SK-N-SH treated with all-trans-retinoic acid at 6 μM for 48 hours (cell line): ENCODE measurements at regions not wholly inside any gene's neighbourhood (a gene's known extent, or its start where the extent isn't known, plus 50 kb on each side); places are given as distances from the start of the nearest gene placed in this dataset.

Source experiments
- ATAC-seq: fragments of 200-7000 bp; cut with Tn5 transposase; 3 replicates; pipeline ENCODE4 v1.9.1; 2020; ENCODE audit warnings: mild to moderate bottlenecking, moderate library complexity
- ARNTL ChIP-seq: fragments of 450-650 bp; formaldehyde crosslinking; IDR thresholded peaks from 2 replicates; pipeline ENCODE4 v1.5.0; 2020; ENCODE audit warnings: low read depth, mild to moderate bottlenecking, moderate library complexity, borderline replicate concordance
- CSDC2 ChIP-seq: fragments of 250-450 bp; sonication (Bioruptor Pico); IDR thresholded peaks from 2 replicates; pipeline ENCODE4 v1.5.0; 2020; ENCODE audit warnings: mild to moderate bottlenecking, moderate library complexity
- GLIS3 ChIP-seq: fragments of 250-450 bp; sonication (Bioruptor Pico); IDR thresholded peaks from 2 replicates; pipeline ENCODE4 v1.5.0; 2020; ENCODE audit warnings: mild to moderate bottlenecking, moderate library complexity
- OSR1 ChIP-seq: fragments of 250-450 bp; sonication (Bioruptor Pico); IDR thresholded peaks from 2 replicates; pipeline ENCODE4 v1.8.0; 2022; ENCODE audit warnings: moderate library complexity, mild to moderate bottlenecking, inconsistent platforms
- PATZ1 ChIP-seq: fragments of 250-450 bp; sonication (Bioruptor Pico); IDR thresholded peaks from 2 replicates; pipeline ENCODE4 v1.8.0; 2020; ENCODE audit warnings: mild to moderate bottlenecking, moderate library complexity, borderline replicate concordance
- POU6F1 ChIP-seq: fragments of 250-450 bp; sonication (Bioruptor Pico); IDR thresholded peaks from 2 replicates; pipeline ENCODE4 v1.8.0; 2021; ENCODE audit warnings: low read depth, mild to moderate bottlenecking, moderate library complexity, borderline replicate concordance
- PPARA ChIP-seq: fragments of 250-450 bp; sonication (Bioruptor Pico); IDR thresholded peaks from 2 replicates; pipeline ENCODE4 v1.5.0; 2020; ENCODE audit warnings: mild to moderate bottlenecking, borderline replicate concordance
- RARB ChIP-seq: fragments of 250-450 bp; sonication (Bioruptor Pico); IDR thresholded peaks from 2 replicates; pipeline ENCODE4 v1.8.0; 2021; ENCODE audit warnings: mild to moderate bottlenecking, moderate library complexity
- SNAI2 ChIP-seq: fragments of 250-450 bp; sonication (Bioruptor Pico); IDR thresholded peaks from 2 replicates; pipeline ENCODE4 v1.5.0; 2020; ENCODE audit warnings: mild to moderate bottlenecking, moderate library complexity
- TCF4 ChIP-seq: fragments of 250-450 bp; sonication (Bioruptor Pico); IDR thresholded peaks from 2 replicates; pipeline ENCODE4 v1.8.0; 2021; ENCODE audit warnings: mild to moderate bottlenecking, moderate library complexity, borderline replicate concordance
- TOX ChIP-seq: fragments of 250-450 bp; sonication (Bioruptor Pico); IDR thresholded peaks from 2 replicates; pipeline ENCODE4 v1.8.0; 2021; ENCODE audit warnings: mild to moderate bottlenecking, moderate library complexity, borderline replicate concordance
- ZC3H10 ChIP-seq: fragments of 250-450 bp; sonication (Bioruptor Pico); IDR thresholded peaks from 2 replicates; pipeline ENCODE4 v1.5.1; 2021; ENCODE audit warnings: mild to moderate bottlenecking, moderate library complexity
- ZFP3 ChIP-seq: fragments of 250-450 bp; sonication (Bioruptor Pico); IDR thresholded peaks from 2 replicates; pipeline ENCODE4 v1.5.0; 2020; ENCODE audit warnings: mild to moderate bottlenecking, moderate library complexity
- ZFP30 ChIP-seq: fragments of 450-650 bp; formaldehyde crosslinking; IDR thresholded peaks from 2 replicates; pipeline ENCODE4 v1.5.0; 2022; ENCODE audit warnings: mild to moderate bottlenecking, moderate library complexity
- ZNF565 ChIP-seq: fragments of 450-650 bp; formaldehyde crosslinking; conservative IDR thresholded peaks from 2 replicates; pipeline ENCODE4 v1.5.0; 2020; ENCODE audit warnings: low read depth, mild to moderate bottlenecking, moderate library complexity
- ZNF70 ChIP-seq: fragments of 450-650 bp; formaldehyde crosslinking; IDR thresholded peaks from 2 replicates; pipeline ENCODE4 v1.5.0; 2020; ENCODE audit warnings: mild to moderate bottlenecking, moderate library complexity
- ZNF8 ChIP-seq: fragments of 450-650 bp; formaldehyde crosslinking; IDR thresholded peaks from 2 replicates; pipeline ENCODE4 v1.5.0; 2020; ENCODE audit warnings: mild to moderate bottlenecking, moderate library complexity
- TF ChIP-seq, protein P1 (sequence below): fragments of 250-450 bp; sonication (Bioruptor Pico); IDR thresholded peaks from 2 replicates; pipeline ENCODE4 v1.5.1; 2020; ENCODE audit warnings: low read depth, mild to moderate bottlenecking, moderate library complexity
- TF ChIP-seq, protein P2 (sequence below): fragments of 250-450 bp; sonication (Bioruptor Pico); IDR thresholded peaks from 2 replicates; pipeline ENCODE4 v1.5.1; 2021; ENCODE audit warnings: mild to moderate bottlenecking, moderate library complexity
- TF ChIP-seq, protein P3 (sequence below): fragments of 250-450 bp; sonication (Bioruptor Pico); IDR thresholded peaks from 2 replicates; pipeline ENCODE4 v1.5.0; 2020; ENCODE audit warnings: mild to moderate bottlenecking, moderate library complexity

- ATAC-seq = no peak
- no peak for TF ChIP-seq ZNF8 (CRISPR knock-in tag)
- TF ChIP-seq RARB (CRISPR knock-in tag) = no peak
- no peak for TF ChIP-seq PPARA (CRISPR knock-in tag)
- no peak for TF ChIP-seq SNAI2 (CRISPR knock-in tag)
- TF ChIP-seq, protein P1, sequence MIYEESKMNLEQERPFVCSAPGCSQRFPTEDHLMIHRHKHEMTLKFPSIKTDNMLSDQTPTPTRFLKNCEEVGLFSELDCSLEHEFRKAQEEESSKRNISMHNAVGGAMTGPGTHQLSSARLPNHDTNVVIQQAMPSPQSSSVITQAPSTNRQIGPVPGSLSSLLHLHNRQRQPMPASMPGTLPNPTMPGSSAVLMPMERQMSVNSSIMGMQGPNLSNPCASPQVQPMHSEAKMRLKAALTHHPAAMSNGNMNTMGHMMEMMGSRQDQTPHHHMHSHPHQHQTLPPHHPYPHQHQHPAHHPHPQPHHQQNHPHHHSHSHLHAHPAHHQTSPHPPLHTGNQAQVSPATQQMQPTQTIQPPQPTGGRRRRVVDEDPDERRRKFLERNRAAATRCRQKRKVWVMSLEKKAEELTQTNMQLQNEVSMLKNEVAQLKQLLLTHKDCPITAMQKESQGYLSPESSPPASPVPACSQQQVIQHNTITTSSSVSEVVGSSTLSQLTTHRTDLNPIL (CRISPR knock-in tag) = no peak
- TF ChIP-seq, protein P2, sequence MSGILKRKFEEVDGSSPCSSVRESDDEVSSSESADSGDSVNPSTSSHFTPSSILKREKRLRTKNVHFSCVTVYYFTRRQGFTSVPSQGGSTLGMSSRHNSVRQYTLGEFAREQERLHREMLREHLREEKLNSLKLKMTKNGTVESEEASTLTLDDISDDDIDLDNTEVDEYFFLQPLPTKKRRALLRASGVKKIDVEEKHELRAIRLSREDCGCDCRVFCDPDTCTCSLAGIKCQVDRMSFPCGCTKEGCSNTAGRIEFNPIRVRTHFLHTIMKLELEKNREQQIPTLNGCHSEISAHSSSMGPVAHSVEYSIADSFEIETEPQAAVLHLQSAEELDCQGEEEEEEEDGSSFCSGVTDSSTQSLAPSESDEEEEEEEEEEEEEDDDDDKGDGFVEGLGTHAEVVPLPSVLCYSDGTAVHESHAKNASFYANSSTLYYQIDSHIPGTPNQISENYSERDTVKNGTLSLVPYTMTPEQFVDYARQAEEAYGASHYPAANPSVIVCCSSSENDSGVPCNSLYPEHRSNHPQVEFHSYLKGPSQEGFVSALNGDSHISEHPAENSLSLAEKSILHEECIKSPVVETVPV (CRISPR knock-in tag) = no peak
- TF ChIP-seq ZC3H10 (CRISPR knock-in tag) = no peak
- no peak for TF ChIP-seq ZFP30 (CRISPR knock-in tag)
- TF ChIP-seq OSR1 (CRISPR knock-in tag) = no peak
- no peak for TF ChIP-seq ZNF70 (CRISPR knock-in tag)
- TF ChIP-seq TCF4 (CRISPR knock-in tag) = no peak
- no peak for TF ChIP-seq TOX (CRISPR knock-in tag)
- no peak for TF ChIP-seq GLIS3 (CRISPR knock-in tag)
- TF ChIP-seq PATZ1 (CRISPR knock-in tag) = no peak
- no peak for TF ChIP-seq ZNF565 (CRISPR knock-in tag)
- TF ChIP-seq, protein P3, sequence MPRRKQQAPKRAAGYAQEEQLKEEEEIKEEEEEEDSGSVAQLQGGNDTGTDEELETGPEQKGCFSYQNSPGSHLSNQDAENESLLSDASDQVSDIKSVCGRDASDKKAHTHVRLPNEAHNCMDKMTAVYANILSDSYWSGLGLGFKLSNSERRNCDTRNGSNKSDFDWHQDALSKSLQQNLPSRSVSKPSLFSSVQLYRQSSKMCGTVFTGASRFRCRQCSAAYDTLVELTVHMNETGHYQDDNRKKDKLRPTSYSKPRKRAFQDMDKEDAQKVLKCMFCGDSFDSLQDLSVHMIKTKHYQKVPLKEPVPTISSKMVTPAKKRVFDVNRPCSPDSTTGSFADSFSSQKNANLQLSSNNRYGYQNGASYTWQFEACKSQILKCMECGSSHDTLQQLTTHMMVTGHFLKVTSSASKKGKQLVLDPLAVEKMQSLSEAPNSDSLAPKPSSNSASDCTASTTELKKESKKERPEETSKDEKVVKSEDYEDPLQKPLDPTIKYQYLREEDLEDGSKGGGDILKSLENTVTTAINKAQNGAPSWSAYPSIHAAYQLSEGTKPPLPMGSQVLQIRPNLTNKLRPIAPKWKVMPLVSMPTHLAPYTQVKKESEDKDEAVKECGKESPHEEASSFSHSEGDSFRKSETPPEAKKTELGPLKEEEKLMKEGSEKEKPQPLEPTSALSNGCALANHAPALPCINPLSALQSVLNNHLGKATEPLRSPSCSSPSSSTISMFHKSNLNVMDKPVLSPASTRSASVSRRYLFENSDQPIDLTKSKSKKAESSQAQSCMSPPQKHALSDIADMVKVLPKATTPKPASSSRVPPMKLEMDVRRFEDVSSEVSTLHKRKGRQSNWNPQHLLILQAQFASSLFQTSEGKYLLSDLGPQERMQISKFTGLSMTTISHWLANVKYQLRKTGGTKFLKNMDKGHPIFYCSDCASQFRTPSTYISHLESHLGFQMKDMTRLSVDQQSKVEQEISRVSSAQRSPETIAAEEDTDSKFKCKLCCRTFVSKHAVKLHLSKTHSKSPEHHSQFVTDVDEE (CRISPR knock-in tag) = no peak
- no peak for TF ChIP-seq ARNTL (CRISPR knock-in tag)
- TF ChIP-seq CSDC2 (CRISPR knock-in tag) = no peak
- no peak for TF ChIP-seq POU6F1 (CRISPR knock-in tag)
- no peak for TF ChIP-seq ZFP3 (CRISPR knock-in tag)
These were observed 176.6 kb upstream of the PPP2R3A start for GRCh38 chr3:135788978-135789377.

- TF ChIP-seq RARB (CRISPR knock-in tag) (no peak), OSR1 (CRISPR knock-in tag) (no peak), ZC3H10 (CRISPR knock-in tag) (no peak), ARNTL (CRISPR knock-in tag) (no peak), PATZ1 (CRISPR knock-in tag) (no peak), TOX (CRISPR knock-in tag) (no peak), ZNF565 (CRISPR knock-in tag) (no peak), CSDC2 (CRISPR knock-in tag) (no peak)
- no peak for ATAC-seq
These were observed 173.4 kb upstream of the PPP2R3A start for GRCh38 chr3:135792174-135792573.
